GM12892 (cell line): ENCODE measurements at regions not wholly inside any gene's neighbourhood (a gene's known extent, or its start where the extent isn't known, plus 50 kb on each side); places are given as distances from the start of the nearest gene placed in this dataset.

Source experiments
- POLR2A ChIP-seq: IDR thresholded peaks from 2 replicates; pipeline ENCODE4 v1.6.1; 2011; ENCODE audit warnings: low read depth, low read length, control low read depth
- POLR2AphosphoS5 ChIP-seq: IDR thresholded peaks from 2 replicates; pipeline ENCODE4 v1.6.1; 2011; ENCODE audit warnings: low read depth, low read length, control low read depth
- TAF1 ChIP-seq: IDR thresholded peaks from 2 replicates; pipeline ENCODE4 v1.6.1; 2011; ENCODE audit warnings: low read depth, mild to moderate bottlenecking, control low read depth, low read length, borderline replicate concordance

GRCh38 chr14:98606041-98606640 is 665.9 kb downstream of the BCL11B start:
- TF ChIP-seq POLR2A = no peak
- TF ChIP-seq POLR2AphosphoS5 = no peak
- TF ChIP-seq TAF1 = no peak
